ENCODE measurements at regions not wholly inside any gene's neighbourhood (a gene's known extent, or its start where the extent isn't known, plus 50 kb on each side); places are given as distances from the start of the nearest gene placed in this dataset.
"Not testable (repeated sequence)": the region's sequence is repeated elsewhere in the genome, so short reads cannot be mapped to it uniquely, and the experiment has no call there.

DNA sequence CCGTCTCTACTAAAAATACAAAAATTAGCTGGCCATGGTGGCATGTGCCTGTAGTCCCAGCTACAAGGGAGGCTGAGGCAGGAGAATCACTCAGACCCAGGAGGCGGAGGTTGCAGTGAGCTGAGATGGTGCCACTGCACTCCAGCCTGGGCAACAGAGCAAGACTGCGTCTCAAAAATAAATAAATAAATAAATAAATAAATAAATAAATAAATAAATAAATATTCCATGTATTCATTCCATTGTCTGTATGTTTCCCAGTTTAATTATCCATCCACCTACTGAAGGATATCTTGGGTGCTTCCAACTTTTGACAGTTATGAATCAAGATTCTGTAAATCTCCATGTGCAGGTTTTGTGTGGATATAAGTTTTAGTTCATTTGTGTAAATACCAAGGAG lies 397.4 kb upstream of the SLC35B3 start:
- dilution Hi-C loops (cut with HindIII; ENCODE audit: low sequenced_read_pairs, unreplicated experiment); H3K4me2 ChIP-seq (ENCODE audit: low read depth, low read length); H3K27me3 ChIP-seq (ENCODE audit: control insufficient read depth, insufficient read depth, low read length); H4K91ac ChIP-seq (ENCODE audit: insufficient read depth, low read depth, low read length); H3K4me1 ChIP-seq (ENCODE audit: control insufficient read depth, insufficient read depth, low read length); CTCF ChIA-PET; H3K4me3 ChIP-seq (ENCODE audit: insufficient read depth, low read depth, low read length); H3K9me1 ChIP-seq (ENCODE audit: insufficient read depth, low read length); H3K9me3 ChIP-seq (ENCODE audit: control insufficient read depth, insufficient read depth, low read length); H4K5ac ChIP-seq (ENCODE audit: low read depth, low read length); H3K79me1 ChIP-seq (ENCODE audit: low read depth in 1 of 2, low read length in 2 of 2); ATAC-seq (ENCODE audit: low read depth); H3K14ac ChIP-seq (replicated peaks; ENCODE audit: low read depth, low read length); intact Hi-C loops (cut with micrococcal nuclease); H2AFZ ChIP-seq (replicated peaks; ENCODE audit: low read length, poor library complexity); H3K27ac ChIP-seq (ENCODE audit: insufficient read depth, low read length); H3K56ac ChIP-seq (ENCODE audit: extremely low read depth, insufficient read depth, low read length); H4K20me1 ChIP-seq (ENCODE audit: insufficient read depth, low read length); H2BK5ac ChIP-seq (ENCODE audit: low read depth, low read length, poor library complexity, severe bottlenecking); H2BK15ac ChIP-seq (ENCODE audit: low read depth, low read length); H4K8ac ChIP-seq (ENCODE audit: low read depth in 2 of 2, low read length in 2 of 2); H2AK9ac ChIP-seq (replicated peaks; ENCODE audit: low read depth, low read length, poor library complexity); H3K23ac ChIP-seq (ENCODE audit: low read depth, low read length); BruUV-seq (replicated peaks); H3K36me3 ChIP-seq (ENCODE audit: control insufficient read depth, insufficient read depth, low read length); DNase-seq; H3K9ac ChIP-seq (ENCODE audit: low read depth, low read length); POLR2A ChIA-PET (ENCODE audit: unreplicated experiment); H3K4ac ChIP-seq (ENCODE audit: low read depth, low read length); H3K18ac ChIP-seq (ENCODE audit: low read depth, low read length); H2BK20ac ChIP-seq (ENCODE audit: low read depth, low read length); H2AK5ac ChIP-seq (ENCODE audit: low read depth, low read length); H2BK120ac ChIP-seq (ENCODE audit: low read depth, low read length); in situ Hi-C loops (cut with MboI; ENCODE audit: low sequenced_read_pairs): not testable (repeated sequence)
- no CpG with 5 or more reads among the region's 3 CpGs for whole genome bisulfite sequencing, 2 experiments (ENCODE audit: extremely low coverage in 2 of 2, insufficient read length in 1 of 2)
